ENCODE measurements at regions not wholly inside any gene's neighbourhood (a gene's known extent, or its start where the extent isn't known, plus 50 kb on each side); places are given as distances from the start of the nearest gene placed in this dataset.
"Not testable (repeated sequence)": the region's sequence is repeated elsewhere in the genome, so short reads cannot be mapped to it uniquely, and the experiment has no call there.

DNA sequence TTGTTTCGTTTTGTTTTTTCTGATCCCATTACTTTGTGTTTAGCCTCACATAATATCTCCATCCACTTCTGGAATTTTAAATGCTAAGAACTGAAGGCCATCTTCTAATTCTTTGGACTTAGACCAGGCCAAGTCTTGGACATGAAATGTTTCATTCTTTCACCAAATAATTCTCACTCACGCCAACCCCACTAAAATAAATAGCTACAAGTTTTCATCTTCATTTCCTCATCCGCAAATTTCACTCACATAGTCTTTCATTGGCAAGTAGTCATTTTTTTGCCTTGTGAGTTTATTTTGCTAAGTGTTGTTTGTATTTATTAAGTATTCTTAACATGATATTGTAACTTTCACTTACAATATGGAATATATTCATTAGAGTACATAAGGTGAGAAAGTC lies 1188.6 kb upstream of the SEMA6A start:
- no peak for DNase-seq

DNA sequence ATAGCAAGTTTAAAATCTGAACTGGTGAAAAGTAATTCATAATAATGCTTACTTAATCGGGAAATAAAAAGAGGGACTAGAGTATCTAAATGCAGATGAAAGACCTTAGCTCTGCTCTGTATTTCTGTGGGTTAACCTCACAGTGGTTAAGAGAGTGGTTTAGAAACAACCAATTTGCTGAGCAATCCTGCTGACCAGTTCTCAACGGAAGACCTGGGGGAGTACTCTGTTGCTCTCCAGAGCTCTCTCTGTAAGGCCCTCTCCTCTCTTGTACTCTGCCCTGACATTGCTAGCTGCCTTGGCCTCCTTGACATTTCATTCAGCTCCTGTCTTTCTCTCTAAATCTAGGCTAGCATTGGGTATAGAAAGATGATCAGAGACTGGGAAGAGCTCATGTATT lies 1186.6 kb upstream of the SEMA6A start:
- DNase-seq: no peak

DNA sequence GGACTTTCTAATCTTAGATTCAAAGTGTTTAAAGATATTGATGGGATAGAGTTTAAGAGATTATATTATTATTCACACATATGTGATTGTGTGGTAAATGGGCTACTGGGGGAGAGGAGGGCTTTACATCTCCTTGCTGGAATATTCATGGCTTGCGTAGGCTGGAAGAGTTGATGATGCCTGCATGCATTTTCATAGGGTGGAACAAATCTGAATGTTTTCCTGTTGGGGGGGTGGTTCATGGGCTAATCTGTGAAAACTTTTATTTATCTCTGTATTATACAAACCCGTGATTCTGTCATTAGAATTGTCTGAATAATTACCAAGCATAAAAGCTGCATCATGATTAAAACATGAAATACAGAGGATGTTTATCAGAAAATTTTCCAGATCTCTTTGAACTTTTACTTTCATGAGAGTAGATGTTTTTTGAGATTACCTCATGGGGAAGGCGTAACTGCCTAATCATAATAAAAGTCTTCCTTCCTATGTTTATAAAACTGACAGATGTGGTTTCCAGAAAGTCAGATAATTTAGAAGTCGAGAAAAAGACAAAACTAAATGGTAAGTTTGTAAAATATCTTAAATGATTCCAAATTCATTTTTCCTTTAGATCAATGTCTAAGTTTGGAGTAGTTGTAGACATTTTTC lies 1185.4 kb upstream of the SEMA6A start:
- DNase-seq: no peak

DNA sequence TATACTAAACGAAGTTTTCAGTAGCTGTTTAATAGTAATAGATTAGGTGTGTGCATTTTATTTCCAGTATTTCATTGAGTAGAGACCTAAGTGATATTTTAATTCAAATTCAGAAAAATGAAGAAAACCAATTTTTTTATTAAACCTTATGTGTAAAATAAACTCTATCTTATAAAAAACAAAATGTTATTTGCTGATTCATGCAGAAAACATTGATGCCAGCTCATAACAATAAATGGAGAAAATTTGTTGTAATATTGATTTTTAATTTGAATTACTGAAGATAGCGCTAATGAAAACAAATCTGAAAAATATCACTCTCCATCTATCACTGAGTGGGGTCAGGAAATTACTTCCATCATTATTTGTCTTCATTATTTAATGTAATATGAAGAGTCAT lies 1177.8 kb upstream of the SEMA6A start:
- no peak for DNase-seq

DNA sequence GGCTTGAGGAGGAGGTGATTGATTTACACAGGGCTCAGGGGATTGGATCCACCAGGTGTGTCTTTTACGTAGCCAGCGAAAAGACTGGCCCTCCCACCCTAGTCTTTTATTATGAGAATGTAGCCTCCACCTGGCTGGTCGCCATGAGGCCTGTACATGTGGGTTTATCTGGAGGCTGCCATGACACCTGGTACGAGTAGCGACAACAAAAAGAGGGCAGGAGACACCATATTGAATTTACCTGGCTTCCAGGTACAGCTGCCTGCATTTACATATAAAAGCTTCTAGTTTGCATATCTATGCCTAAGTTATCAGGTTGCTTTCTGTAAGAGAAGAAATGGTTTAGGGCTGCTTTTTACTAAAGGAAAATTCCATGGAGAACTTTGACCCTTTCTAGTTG lies 1173.7 kb upstream of the SEMA6A start:
- no peak for DNase-seq

DNA sequence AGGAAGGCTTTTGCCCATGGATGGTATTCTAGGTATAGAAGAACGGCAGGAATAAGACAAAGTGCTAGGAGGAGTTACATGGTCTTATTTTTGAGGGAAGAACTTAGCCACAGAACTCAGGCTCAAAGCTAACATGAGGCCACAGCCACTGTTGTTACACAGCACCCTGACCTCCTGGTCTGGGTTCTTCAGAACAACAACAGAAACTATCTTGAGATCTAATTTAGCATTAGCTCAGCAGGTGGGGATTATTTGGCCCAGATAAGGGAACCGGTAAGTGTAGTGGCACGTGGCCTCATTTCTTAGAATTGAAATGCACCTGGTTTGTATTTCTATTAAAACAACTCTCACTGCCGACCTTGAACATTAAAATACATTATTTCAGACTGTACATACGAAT lies 1168.7 kb upstream of the SEMA6A start:
- DNase-seq: no peak

DNA sequence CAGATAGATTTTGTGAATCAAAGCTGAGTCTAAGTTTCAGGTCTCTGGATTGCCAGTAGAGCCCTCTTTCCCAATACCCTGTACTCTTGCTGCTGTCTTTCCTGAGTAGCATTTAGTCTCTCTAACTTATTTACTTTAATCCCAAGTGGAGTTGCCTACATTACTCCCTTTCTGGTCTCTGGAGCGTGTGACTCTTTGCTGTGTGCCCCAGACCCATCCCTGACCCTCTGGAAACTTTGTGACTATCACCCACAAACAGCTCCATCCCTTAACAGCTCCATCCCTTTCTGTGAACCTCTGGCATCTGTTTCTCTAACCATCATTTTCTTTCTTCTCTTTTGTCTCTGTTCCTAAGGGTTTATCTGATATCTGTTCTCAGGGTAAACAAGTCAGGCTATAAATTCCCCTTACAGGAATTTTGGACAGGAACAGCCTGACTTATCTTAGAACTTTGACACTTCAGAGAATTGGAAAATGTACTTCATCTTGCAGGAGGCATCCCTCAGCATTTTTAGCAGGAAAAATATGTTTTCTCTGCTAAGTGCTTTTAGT lies 1167.1 kb upstream of the SEMA6A start:
- no peak for DNase-seq

DNA sequence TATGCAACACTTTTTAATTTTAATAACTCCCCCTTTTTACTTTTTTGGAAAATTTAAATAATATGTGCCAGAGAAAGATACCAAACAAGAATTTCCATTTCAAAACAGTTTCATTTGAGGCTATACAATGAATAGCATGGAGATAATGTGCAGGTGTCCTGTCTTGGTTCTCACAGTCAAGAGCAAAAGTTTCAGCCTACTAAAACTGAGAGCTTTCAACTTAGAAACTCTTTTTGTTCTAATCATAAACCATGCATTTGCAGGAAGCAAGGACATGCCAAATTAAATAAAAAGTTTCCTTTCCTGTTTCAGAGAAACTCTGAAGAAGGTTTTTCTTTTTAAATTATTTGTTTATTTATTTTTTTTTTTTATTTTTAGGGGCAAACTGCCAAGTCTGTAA lies 1165.6 kb upstream of the SEMA6A start:
- no peak for DNase-seq

DNA sequence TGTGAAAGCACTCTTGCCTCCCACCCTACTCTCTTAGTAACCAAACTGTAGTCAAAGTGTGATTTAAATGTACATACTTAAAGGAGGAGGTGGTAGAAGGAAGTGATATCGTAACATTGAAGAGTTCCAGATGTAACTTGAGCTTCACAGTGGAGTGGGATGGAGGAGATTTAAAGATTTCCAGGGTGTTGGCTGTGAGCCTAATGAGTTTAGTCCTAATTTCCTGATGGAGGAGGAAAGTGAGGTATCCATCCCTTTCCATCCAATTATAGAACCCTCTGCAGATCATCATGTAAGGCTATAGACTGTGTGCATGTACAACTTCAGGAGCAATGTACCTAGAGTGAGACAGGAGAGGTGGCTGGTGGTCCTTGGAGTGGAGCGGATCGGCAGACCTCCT lies 1163.9 kb upstream of the SEMA6A start:
- DNase-seq: no peak

DNA sequence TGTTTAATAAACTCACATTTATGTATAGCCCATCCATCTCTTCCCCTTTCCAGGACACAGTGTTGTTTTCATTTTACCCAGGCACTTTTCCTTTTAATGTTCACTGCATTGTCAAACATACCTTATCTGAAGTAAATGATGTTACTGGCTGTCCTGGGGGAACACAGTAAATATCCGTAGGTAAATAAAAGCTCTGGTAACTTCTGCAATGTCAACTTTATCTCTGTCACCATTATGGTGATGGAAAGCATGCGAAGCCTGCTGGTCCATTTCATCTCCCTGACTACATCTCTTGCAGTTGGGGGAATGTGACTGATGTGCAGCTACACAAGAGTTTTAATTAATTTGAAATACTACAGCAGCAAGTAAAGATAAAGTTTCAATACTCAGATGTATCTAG lies 1162.1 kb upstream of the SEMA6A start:
- no peak for DNase-seq

DNA sequence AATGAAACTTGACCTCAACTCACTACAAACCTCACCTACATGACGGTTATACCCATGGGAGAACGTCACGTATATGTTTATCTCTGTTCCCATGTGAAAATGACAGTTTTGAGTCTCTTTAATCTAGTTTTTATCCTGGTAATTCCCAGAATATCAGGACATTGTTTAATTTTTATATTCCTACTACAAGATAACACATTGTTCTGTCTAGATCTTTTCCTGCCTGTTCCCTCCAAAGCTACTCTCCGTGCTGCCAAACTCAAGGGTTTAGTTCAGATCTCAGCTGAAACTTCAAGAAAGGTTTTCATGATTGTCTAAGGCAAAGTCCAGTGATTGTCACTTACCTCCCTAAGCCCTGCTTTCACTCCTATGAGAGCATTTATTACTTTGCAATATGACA lies 1159.4 kb upstream of the SEMA6A start:
- DNase-seq: no peak

DNA sequence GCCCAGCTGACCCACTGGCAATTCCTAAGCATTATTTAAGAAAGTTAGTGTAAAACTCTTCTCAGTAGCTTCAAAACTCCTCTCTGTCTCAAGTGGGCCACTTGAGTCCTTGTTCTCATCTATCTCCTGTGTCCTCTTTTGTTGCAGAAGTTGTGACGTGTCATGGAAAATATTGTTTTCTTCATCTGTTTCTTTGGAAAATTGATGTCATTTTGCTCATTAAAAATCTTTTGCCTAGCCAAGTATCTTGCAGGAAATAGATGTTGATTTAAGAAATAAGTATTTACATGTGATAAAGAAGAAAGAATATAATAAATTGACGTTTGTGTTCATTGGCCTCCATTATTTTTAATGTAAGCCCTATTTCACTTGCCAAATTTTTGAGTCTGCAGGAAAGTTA lies 1158.4 kb upstream of the SEMA6A start:
- no peak for DNase-seq

DNA sequence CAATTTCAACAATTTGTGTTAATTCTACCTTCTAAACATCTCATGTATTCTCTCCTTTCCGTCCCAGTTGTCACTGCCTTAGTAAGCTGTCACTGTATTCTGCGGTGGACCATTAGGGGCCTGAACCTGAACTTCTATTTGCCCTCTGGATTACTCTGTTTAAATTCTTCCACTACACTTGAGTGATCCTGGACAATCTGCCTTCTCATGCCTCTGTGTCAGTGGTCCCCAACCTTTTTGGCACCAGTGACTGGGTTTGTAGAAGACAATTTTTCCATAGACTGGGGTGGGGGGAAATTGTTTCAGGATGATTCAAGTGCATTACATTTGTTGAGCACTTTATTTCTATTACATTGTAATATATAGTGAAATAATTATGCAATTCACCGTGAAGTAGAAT lies 1157.6 kb upstream of the SEMA6A start:
- DNase-seq: no peak

DNA sequence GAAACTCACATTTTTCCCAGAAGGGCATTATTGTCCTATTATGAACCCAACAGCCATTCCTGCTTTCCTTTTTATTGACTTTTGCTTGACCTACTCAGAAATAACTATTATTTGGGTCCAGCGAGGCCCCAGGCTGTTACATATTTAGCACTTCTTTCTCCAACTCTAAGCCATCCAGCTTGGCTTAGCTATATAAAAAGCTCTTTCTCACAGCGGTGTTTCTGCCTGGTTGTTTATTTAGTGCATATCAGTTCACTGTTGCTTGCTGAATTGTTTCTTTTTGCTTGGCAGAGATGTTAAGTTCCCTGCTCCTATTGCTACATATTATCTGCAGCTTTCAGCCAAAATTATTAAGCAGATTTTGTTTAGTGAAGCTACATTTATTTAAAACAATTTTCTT lies 1156.8 kb upstream of the SEMA6A start:
- DNase-seq: peak; percentile 35 to 78

DNA sequence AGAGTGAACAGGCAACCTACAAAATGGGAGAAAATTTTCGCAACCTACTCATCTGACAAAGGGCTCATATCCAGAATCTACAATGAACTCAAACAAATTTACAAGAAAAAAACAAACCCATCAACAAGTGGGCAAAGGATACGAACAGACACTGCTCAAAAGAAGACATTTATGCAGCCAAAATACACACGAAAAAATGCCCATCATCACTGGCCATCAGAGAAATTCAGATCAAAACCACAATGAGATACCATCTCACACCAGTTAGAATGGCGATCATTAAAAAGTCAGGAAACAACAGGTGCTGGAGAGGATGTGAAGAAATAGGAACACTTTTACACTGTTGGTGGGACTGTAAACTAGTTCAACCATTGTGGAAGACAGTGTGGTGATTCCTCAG lies 1146.2 kb upstream of the SEMA6A start:
- not testable (repeated sequence) for DNase-seq

DNA sequence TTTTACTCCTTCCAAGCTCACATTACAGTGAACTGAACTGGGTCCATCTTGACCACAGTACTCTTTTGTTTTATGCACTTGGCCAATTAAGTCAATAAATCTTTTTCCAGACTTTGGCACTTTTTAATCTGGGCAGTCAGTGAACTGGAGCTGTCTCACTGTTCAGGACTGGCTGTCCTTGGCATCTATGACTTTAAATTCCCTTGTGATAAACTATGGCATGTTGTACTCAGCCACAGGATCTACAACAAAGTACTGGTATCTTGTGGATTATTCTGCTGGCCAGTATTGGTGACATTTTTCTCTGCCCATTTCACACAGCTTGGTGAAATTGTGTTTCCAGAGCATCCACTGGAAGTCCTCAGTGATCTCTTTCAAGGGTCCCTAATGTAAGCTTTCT lies 1144.8 kb upstream of the SEMA6A start:
- DNase-seq: no peak

DNA sequence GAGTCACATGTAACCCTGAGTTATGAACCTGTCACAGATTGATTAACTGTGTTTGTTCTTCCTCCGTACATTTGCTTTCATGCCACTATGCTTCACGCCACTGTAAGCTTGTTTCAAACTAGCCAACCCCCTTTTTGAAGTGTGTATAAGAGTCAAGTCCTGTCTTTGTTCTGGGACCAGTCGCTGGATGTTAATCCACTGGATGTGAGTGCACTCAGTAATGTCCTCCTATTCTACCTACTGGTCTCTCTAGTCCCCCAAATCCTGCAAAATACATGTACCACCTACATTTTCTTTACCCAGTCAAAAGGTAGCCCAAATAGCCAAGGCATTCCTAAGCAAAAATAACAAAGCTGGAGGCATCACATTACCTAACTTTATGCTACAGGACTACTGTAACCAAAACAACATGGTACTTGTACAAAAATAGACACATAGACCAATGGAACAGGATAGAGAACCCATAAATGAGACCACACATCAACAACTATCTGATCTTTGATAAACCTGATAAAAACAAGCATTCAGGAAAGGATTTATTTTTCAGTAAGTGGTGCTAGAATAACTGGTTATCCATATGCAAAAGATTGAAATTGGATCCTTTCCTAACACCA lies 1139.1 kb upstream of the SEMA6A start:
- DNase-seq: no peak

DNA sequence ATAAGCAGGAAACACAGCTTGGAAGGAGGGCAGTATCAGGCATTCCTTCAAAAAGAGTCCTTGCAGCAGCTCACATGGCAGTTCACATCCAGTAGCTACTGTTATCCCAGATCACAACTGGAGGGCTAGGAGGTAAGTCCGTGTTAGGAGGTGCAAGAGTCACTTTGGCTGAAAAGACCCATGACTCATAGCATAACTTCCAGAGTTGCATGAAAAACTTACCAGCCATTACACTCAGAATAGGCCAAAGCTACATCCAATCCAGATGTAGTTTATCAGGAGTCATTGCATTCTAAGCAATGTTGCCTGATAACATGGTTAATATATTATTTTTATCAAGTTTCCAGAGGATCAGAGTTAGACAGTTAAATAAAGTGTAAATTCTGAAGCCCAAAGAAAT lies 1126.4 kb upstream of the SEMA6A start:
- no peak for DNase-seq

DNA sequence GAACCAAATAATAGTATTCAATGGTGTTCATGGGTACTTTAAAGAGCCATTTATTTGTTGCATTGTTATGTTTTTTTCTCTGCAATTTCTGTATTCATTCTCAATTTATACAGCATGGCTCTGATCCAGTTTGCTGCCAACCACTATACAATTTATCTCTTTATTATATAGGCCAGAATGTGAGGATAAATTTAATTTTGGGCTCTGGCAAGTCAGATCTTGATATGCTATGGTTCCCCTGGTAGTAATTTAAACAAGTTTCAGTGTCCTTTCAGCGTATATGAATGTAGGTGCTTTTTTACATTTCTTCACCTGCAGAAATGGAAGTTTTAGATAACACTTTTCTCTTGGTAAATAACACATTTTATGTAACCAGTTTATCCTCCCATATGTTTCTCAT lies 1118.0 kb upstream of the SEMA6A start:
- DNase-seq: no peak

DNA sequence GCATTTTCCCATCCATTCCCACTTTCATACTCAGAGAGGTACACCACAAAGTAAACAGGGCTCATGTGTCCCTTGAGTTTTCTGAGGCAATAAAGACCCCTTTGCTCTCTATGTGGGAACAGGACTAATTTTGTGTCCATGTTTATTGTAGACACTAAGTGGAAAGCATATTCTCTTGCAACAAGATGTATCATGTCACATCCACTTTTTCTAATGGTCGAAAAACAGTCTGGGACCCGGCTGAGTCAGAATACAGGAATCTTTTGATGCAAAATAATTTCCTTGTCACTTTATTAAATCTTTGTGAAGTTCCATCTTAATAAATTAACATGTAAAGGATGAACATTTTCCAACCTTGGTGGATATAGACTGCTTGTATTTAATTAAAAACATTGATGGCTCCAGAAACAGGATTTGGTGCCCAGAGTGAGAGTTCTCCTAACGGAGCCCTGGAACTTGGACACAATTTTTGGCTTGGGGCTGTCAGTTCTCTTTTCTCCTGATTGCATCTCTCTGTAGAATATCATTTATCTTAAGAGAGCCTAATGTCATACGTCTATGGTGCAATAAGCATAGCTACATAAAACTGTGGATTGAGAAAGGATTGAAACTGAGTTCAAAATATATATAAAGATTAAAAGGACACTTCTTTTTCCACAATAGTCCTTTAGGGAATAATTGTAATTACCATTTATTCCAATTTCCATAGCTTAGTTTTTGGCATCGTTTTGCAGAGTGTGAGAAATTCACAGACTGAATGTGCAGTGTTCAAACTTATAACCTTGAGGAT lies 1116.7 kb upstream of the SEMA6A start:
- no peak for DNase-seq

DNA sequence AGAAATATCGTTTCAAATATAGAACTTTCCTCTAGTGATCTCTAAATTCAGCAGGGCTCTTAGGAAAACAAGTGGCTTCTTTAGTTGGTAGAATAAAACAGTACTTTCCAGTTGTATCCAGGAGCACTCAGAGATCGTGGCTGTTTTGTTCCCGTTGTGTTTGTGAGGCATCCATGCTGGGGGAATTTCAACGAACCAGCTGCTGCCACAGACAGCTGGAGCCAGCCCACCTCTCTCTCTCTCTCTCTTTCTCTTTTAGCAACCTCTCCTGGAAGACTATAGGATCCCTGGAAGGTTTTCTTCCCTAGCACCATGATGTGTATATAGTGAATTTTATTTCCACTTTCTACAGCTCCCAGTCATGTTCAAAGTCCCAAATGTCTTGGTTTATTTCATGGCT lies 1116.0 kb upstream of the SEMA6A start:
- DNase-seq: no peak

DNA sequence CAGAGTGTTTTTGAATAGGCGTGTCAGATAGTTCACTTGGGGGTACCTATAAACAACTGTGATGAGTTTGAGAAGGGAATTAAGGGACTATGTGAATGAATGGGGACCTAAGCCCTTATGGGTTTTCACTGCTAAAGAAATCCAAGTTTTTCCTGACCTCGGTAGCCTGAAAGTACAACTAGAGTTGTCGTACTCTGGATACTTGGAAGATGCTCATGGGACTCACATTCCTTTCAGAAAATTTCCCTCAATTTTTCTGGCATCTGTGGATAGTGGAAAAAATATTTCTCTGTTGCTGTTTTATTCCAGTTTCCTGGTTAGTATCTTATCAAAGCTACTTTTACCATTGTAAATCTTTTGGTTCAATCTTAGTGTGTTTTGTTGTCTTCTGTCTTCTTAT lies 1112.3 kb upstream of the SEMA6A start:
- no peak for DNase-seq

DNA sequence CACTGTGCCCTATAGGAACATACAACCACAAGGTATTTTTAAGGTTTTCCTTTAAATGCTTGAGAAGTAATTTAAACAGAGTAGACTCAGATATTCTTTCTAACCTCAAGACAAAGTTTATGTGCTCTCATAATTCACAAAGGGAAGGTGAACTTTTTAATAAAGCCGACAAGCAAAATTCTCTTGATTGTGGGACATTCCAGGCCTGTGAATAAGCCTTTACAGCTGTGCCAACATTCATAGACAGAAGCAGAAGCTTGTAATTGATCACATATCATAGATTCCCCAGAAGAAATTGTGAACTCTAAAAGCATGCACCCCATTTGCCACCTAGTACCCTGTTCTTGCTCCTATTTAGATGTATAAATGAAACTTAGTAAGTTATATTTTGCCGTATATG lies 1107.8 kb upstream of the SEMA6A start:
- DNase-seq: no peak
